ENCODE measurements at regions not wholly inside any gene's neighbourhood (a gene's known extent, or its start where the extent isn't known, plus 50 kb on each side); places are given as distances from the start of the nearest gene placed in this dataset.
"Not testable (repeated sequence)": the region's sequence is repeated elsewhere in the genome, so short reads cannot be mapped to it uniquely, and the experiment has no call there.

DNA sequence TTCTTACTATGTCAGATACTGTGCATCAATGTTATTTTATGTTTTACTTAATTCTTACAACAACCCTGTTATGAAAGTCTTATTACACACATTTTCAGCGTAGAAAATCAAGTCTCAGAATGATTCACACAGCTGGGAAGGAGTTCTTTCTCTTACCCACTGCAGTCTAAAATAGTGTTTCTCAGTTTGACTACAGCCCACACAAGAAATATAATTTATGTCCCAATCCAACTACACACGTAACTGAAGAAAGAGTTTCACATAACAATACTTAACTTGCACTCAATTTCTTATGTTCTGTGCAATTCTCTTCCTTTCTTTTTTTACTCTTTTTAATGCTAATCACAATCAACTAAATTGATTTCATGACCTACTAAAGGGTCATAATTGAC is 252.8 kb upstream of the ADGRL2 start:
- DNase-seq (ENCODE audit: low read depth in 4 of 4, low spot score in 2 of 4) = no peak

DNA sequence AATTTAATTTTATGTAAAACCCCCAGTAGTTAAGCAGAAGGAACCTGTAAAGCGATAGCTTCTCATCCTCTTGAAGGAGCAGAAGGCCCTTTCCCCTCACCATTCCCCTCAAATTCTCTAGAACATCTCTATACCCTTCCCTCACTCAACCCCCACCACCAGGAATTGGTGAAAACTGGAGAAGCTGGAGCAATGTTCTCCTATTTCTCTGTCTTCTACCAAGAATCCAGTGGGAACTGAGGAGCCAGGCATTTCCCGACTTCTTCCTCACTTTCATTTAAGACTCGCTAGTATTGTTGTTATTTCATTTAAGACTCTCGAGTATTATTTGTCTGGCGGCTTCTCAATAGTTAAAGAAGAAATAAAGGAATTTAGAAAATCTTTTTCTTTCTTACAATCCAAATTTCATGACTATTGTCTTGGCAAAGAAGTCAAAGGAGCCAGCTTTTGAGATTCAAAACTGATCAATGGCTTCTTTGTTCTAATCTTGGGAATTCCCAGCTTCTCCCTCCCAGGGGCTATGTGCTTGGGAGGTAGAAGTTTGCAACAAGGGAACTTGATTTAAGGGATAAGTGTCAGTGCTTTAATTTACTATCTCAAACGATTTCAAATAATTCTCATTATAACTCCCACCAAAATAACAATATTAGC is 253.3 kb upstream of the ADGRL2 start:
- DNase-seq (ENCODE audit: low read depth in 4 of 4, low spot score in 2 of 4) = no peak

DNA sequence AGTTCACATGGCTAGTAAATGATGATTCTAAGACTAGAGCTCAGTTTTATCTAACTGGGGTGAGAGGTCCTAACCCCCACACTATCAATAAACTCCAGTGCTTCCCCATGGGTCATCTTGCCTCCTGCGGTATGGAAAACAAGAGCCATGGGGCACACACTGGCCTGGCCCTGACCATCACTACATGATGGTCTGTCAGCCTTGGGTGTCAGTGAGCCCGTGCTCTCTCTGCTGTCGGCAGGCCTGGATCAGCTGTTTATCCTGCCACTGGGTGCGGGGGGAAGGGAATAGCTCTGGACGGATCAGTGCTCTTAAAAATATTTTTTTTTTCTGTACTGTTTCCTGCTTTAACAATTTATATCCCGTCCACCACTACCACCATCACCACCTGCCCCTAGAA is 255.0 kb upstream of the ADGRL2 start:
- DNase-seq (ENCODE audit: low read depth in 4 of 4, low spot score in 2 of 4) = no peak

DNA sequence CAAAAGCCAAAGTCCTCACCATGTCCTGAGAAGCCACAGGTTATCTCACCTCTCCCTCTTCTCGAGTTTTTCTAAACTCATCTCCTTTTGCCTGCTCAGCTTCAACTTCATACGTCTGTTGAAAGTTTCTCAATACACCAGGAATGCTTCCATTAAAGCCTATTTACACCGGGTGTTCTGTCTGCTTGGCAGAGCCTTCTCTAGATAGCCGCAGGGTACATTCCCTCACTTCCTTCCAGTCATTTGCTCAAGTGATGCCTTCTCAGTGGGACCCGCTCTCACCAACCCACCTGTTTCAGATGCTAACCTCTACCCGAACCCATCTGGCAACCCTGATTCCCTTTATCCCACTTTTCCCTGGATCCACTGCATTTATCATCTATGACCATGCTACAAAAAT is 257.0 kb upstream of the ADGRL2 start:
- DNase-seq (ENCODE audit: low read depth in 4 of 4, low spot score in 2 of 4) = no peak

DNA sequence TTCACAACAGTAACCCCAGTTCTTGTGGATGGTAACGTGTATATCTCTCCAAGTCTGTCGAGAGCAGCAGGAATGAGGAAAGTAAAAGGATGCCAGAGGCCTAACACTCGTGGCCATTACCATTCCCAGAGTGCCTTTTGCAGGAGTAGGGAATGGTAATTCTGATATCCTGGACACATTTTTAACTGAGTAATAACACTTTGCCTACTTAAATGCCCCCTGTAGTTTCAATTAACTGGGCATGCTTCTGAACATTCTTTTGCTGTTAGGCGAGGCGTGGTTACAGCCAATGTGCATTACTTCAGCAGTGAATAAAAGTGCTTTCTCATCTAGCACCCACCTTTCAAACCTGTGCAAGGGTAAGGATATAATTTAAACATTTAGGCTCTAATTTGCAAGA is 258.5 kb upstream of the ADGRL2 start:
- no peak for DNase-seq (ENCODE audit: low read depth in 4 of 4, low spot score in 2 of 4)

DNA sequence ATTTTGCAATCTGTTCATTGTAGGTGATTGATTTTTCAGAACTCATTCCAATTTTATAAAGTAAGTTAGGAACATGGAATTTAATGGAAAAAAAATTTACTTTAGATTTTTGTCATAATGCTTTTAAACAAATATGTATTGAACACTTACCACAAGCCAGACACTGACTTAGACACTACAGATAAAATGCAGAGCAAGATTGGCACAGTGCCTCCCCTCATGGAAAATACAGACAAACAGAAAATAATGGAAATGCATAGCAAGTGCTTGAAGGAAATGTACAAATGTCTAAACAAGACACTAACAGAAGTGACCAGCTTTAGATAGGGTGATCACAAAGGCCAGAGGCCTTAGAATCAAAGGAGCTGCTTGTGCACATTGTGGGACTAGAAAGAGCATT is 260.5 kb upstream of the ADGRL2 start:
- no peak for DNase-seq (ENCODE audit: low read depth in 4 of 4, low spot score in 2 of 4)

DNA sequence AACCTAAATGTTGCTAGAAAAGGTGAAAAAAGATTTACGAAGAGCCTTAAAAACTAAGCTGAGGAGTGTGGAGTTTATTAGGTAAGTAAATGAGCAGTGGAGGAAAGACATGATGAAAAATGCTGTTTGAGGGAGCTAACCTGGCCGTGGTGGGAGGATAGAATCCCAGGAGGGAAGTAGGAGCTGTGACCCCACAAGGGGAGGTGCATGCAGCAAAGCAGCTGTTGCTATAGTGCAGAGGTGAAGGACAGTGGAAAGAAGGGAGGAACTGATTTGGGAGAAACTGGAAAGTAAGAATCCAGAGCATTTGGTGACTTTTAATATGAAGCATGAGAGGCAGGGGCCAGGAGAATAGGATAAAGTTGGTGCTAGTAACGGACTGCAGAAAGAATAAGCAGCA is 271.7 kb upstream of the ADGRL2 start:
- no peak for DNase-seq (ENCODE audit: low read depth in 4 of 4, low spot score in 2 of 4)

DNA sequence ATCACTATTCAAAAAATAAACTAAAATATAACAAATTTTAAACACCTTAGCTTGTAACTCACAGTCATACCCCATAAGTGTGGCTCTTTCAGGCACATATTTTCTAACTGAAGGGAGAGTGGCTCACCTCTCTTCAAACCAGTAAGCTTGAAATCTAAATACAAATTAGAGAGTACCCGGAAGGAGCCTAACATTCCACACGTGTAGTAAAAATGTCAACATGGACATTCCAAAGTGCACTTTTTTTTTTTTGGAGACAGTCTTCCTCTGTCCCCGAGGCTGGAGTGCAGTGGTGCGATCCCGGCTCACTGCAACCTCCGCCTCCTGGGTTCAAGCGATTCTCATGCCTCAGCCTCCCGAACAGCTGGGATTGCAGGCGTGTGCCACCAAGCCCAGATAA is 275.6 kb upstream of the ADGRL2 start:
- DNase-seq (ENCODE audit: low read depth in 4 of 4, low spot score in 2 of 4) = no peak

DNA sequence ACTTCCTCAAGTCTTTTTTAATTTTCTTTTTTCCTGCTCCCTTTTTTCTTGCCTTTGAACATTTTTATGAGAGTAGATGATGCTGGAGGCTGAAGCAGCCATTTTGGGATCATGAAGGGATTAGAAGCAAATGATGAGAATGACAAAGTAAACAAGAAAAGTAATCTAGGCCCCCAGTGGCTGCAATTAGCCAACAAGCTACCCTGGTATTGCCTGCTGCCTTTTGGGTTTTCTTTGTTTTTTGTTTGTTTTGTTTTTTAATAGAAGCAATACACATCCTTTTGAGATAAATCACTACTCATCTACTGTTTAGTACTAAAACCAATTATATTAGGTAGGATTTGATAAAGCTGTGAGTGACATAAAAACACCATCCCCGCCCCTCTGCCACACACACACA is 280.7 kb upstream of the ADGRL2 start:
- no peak for DNase-seq (ENCODE audit: low read depth in 4 of 4, low spot score in 2 of 4)

DNA sequence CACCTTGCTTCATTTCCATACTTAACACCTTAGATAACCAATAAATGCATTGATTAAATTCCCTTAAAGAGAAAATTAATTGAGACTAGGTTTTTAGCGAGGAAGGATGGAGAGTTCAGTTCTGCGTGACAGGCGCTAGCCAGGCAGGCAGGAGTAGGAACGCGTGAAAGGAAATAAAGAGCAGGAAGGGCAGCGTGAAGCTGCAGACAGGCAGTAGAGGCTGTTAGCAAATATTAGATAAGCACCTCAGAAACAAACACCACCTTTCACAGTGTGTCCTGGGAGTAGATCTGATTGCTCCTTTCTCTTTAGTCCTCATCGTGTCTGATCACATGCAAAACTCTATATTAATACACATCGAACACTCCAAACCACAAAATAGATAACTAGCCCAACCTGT is 282.7 kb upstream of the ADGRL2 start:
- DNase-seq (ENCODE audit: low read depth in 4 of 4, low spot score in 2 of 4) = no peak

DNA sequence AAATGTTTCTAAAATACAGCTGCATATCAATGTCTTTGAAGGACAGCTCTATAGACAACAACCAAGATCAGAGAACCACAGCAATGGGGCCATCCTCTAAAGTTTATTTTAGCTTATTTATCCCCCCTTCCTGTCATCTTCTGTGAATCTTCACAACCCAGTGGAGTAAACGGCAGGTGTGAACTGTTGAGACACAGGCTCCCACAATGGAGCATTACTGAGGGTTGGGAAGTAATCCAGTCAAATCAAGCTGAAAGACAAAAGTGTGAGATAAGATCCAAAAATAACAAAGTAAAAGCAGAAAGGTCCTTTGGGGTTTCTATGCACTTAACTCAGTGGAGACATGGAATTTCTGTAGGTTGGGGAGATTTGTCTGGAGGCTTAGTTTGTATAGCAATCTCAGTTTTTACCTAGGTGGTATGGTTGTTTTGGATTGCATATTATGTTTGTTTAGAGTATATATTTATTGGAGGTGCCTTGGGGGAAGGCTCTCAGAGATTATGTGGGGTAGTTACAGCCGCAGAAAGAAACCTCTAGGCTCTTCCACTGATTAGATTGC is 286.9 kb upstream of the ADGRL2 start:
- no peak for DNase-seq (ENCODE audit: low read depth in 4 of 4, low spot score in 2 of 4)

DNA sequence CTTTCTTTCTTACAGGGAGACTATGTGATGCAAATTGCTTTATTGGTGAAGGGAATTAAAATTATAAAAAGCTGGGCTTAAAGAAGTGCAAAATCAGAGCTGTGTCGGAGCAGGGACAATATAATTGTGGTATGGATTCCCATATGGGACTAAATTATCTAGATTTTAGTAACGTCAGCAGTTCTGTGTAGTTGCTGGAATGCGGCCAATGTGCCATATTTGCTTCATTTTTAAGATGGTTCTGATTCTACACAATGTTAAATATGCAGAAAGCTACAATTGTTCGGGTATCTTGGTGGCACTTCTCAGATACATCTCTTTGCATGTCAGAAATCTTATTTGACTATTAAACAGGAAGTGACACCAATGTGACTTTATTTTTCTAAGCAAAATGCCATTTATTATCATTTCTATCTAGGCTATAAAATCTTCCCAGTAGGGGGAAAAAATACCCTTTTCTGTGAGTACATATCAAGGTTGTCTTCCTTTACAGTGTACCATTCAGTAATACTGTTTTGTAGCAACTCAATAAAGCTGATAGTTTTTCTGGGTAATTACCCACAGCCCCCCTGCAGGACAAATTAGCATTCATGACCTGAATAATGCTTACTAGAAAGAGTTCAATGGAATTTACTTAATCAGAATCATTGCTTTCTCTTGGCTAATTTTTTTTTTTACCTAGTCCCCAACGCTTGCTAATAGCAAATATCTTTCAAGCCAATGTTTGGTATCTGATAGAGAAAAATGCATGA is 288.3 kb upstream of the ADGRL2 start:
- no peak for DNase-seq (ENCODE audit: low read depth in 4 of 4, low spot score in 2 of 4)

DNA sequence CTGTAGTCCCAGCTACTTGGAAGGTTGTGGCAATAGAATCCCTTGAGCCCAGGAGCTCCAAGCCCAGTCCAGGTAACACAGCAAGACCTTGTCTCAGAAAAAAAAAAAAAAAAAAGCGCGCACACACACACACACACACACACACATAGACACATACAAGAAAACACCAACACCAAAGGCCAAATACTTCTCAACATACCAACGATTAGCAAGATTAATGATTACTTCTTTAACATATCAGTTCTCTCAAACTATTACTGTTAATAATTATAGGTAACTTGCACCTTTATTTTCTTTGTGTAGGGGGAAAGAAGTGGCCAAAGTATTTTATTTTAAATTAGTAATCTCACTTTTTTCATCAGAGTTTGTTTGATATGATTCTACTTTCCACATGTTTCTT is 289.5 kb upstream of the ADGRL2 start:
- DNase-seq (ENCODE audit: low read depth in 4 of 4, low spot score in 2 of 4) = no peak

DNA sequence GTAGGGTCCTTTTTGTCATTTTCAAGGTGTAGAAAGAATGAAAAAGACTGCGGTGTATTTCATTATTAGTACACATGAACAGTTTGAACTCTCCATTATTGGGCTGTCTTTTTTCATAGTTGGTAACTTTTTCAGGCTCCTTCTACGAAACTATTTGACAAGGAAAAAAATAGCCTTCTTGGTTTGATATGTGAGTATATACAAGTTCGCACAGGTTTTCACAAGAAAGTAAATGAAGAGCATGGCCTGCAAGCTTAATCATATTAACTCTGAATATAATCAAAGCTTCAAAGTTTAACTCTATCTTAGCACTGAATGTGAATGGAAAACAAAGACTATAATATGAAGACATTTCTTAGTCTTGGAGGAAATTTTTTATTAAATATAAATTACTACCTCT is 290.0 kb upstream of the ADGRL2 start:
- DNase-seq (ENCODE audit: low read depth in 4 of 4, low spot score in 2 of 4) = no peak

DNA sequence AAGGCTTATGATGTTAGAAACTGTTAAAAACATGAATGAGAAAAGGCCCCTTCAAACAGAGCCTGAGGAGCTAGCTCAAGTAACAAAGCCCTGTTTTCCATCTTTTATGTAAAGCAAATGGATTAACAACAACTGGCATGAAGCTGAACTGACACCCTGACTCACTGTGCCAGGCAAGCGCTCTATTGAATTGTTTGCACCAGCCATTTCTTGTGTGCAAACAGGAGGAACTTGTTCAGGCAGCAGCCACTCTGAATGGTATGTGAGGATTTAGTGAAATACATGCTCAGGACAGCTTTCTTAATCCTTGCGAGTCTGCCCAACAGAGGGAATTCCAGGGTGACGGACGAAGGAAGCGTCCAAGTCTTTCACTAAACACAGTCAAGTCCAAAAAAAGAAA is 291.1 kb upstream of the ADGRL2 start:
- DNase-seq (ENCODE audit: low read depth in 4 of 4, low spot score in 2 of 4) = no peak

DNA sequence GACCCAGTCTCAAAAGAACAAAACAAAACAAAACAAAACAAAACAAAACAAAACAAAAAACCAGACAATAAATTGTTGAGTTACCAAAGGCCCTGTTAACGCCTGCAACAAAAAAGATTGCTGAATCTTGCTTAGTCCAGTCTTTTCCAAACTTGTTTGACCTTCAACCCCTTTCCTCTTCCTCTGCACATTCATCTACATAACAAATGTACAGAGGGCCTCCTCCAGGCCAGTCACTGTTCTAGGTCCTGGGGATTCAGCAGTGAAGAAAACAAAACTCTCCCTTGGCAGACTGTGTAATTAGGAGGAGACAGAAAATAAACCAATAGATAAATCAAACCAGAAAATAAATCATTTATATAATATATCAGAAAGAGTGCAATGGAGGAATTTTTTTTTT is 294.0 kb upstream of the ADGRL2 start:
- no peak for DNase-seq (ENCODE audit: low read depth in 4 of 4, low spot score in 2 of 4)

DNA sequence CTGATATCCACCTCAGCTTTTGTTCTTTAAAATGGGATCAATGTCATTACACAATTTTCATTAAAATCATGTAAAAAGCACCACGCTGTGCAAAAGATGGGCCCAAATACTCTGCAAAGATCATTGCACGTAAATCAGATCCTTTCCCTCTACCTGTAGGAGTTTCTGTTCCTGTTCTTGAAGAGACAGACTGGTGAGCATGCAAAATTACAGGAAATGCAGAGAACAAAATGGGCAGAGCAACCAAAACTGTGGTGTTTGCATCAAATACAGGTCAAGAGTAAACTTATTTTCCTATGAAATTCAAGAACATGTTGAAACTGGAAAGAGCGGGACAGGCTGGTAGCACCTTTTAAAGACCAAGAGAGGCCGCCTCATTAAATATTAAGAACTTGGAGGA is 294.9 kb upstream of the ADGRL2 start:
- no peak for DNase-seq (ENCODE audit: low read depth in 4 of 4, low spot score in 2 of 4)

DNA sequence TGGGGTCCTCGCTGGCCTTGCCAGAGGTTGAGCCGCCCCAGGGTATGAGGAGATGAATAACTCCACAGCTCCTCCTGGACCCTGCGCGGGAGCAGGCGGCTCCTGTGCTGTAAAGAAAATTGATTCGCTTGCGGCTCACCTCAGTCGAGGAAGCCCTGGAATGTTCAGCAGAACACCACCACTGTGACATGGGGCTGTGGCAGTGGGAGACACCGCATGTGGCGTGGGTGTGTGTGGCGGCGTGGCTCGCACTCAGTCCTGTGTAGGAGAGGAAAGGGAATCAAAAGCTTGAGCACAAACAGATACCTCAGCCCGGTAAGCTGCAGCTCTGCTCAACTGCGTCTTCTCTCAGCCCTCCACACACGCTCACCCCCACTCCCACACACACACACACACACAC is 295.9 kb upstream of the ADGRL2 start:
- DNase-seq (ENCODE audit: low read depth in 4 of 4, low spot score in 2 of 4) = not testable (repeated sequence)

DNA sequence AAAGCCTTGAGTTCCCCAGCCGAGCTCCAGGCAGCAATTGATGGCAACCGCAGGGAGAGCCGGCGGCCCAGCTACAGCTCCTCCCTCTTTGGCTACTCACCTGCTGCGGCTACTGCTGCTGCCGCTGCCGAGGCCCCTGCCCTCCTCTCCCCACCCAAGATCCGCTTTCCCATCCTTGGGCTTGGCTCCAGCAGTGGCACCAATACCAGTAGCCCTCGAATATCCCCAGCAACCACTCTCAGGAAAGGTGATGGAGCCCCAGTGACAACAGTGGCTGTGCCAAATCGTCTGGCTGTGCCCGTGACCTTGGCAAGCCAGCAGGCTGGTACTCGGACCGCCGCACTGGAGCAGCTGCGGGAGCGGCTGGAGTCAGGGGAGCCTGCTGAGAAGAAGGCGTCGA is 298.0 kb upstream of the ADGRL2 start:
- not testable (repeated sequence) for DNase-seq (ENCODE audit: low read depth in 4 of 4, low spot score in 2 of 4)

DNA sequence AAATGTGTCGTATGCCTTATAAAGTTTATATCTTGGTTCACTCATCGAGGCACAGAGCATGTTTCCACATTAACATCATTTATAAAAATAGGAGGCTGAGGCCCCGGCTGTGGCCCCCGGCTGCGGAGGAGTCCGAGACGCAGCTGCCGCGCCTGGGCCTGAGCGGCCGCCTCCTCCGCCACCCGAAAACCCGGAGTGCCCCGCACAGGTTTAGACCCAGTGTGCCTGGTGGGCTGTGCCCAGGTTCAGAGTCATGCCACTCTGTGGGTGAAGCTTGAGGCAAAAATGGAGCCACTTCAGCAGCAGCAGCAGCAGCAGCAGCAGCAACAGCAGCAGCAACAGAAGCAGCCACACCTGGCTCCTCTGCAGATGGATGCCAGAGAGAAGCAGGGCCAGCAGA is 299.2 kb upstream of the ADGRL2 start:
- not testable (repeated sequence) for DNase-seq (ENCODE audit: low read depth in 4 of 4, low spot score in 2 of 4)

DNA sequence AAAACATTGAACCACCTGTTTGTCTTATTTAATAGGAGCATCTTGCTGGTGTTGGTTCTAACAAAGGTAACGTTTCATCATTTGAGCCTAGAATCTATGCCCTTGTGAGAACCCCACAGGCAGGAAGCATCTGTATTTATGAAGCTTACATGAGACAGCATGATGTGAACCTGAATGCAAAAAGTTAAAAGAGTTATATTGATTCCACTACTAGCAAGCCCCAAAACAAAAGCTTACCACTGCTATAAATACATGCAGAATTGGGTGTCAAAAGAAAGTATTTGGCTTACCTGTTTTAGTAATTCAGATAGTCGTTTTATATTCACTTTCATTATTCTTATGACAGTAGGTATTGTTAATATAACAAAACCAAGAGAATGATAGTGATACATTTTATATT is 301.2 kb upstream of the ADGRL2 start:
- no peak for DNase-seq (ENCODE audit: low read depth in 4 of 4, low spot score in 2 of 4)
